HL-60 (cell line): ENCODE measurements at regions not wholly inside any gene's neighbourhood (a gene's known extent, or its start where the extent isn't known, plus 50 kb on each side); places are given as distances from the start of the nearest gene placed in this dataset.

Experiments used
- DNase-seq, 2 experiments: peaks; one replicate each; pipeline ENCODE4 v3.0.0-alpha.2; 2010 to 2020; ENCODE audit warnings: low read depth in 1 of 2, low spot score in 1 of 2
- H3K27ac ChIP-seq: fragments of 250-450 bp; sonication (Bioruptor Pico); replicated peaks from 2 replicates; pipeline ENCODE4 v1.5.1; 2020; ENCODE audit warnings: mild to moderate bottlenecking, moderate library complexity
- H3K27me3 ChIP-seq: fragments of 250-450 bp; sonication (Bioruptor Pico); 2 replicates; pipeline ENCODE4 v1.5.1; 2021; ENCODE audit warnings: mild to moderate bottlenecking, moderate library complexity; ENCODE audit not compliant: insufficient read depth, poor library complexity, severe bottlenecking
- H3K4me3 ChIP-seq: replicated peaks from 2 replicates; pipeline ENCODE4 v1.5.1; 2011; ENCODE audit warnings: mild to moderate bottlenecking, control low read depth, low read length; ENCODE audit not compliant: insufficient read depth
- GABPA ChIP-seq: IDR thresholded peaks from 2 replicates; pipeline ENCODE4 v1.6.1; 2012; ENCODE audit warnings: low read depth
- POLR2AphosphoS5 ChIP-seq: IDR thresholded peaks from 2 replicates; pipeline ENCODE4 v1.6.1; 2012; ENCODE audit warnings: low read depth
- SPI1 ChIP-seq: IDR thresholded peaks from 2 replicates; pipeline ENCODE4 v1.6.1; 2012; ENCODE audit warnings: low read depth, mild to moderate bottlenecking, borderline replicate concordance
- TF ChIP-seq, protein P1 (sequence below): IDR thresholded peaks from 2 replicates; pipeline ENCODE4 v1.6.1; 2012; ENCODE audit warnings: low read depth; ENCODE audit not compliant: insufficient replicate concordance
- TF ChIP-seq, protein P2 (sequence below): IDR thresholded peaks from one replicate; pipeline ENCODE4 v1.5.1; 2011; ENCODE audit warnings: low read length, control low read depth, inconsistent platforms; ENCODE audit not compliant: insufficient read depth

DNA sequence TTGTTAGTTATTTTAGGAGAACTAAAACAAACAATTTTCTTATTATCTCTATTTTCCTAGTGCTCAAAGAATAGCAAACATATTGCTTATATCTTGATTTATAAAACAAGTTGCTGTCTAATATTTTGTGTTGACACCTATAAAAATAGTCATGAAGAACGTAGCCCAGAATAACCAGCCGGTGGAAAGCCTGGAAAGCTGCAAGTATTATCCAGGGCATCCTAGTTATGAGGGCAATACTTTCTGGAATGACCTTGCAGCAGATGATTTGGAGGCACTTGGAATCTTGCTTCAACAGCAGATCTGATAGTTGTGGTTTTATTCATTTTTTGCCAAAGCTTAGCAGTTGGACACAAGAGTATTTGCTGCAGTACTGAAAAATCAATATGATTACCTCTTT is 948.7 kb downstream of the LRFN5 start:
- Histone ChIP-seq H3K27ac (no peak overlapping the region), H3K4me3 (no peak overlapping the region), H3K27me3 (no peaks in the 10 kb centered on the region)
- no peak for DNase-seq
- TF ChIP-seq POLR2AphosphoS5: no peak
- TF ChIP-seq SPI1: no peak
- TF ChIP-seq, protein P1, sequence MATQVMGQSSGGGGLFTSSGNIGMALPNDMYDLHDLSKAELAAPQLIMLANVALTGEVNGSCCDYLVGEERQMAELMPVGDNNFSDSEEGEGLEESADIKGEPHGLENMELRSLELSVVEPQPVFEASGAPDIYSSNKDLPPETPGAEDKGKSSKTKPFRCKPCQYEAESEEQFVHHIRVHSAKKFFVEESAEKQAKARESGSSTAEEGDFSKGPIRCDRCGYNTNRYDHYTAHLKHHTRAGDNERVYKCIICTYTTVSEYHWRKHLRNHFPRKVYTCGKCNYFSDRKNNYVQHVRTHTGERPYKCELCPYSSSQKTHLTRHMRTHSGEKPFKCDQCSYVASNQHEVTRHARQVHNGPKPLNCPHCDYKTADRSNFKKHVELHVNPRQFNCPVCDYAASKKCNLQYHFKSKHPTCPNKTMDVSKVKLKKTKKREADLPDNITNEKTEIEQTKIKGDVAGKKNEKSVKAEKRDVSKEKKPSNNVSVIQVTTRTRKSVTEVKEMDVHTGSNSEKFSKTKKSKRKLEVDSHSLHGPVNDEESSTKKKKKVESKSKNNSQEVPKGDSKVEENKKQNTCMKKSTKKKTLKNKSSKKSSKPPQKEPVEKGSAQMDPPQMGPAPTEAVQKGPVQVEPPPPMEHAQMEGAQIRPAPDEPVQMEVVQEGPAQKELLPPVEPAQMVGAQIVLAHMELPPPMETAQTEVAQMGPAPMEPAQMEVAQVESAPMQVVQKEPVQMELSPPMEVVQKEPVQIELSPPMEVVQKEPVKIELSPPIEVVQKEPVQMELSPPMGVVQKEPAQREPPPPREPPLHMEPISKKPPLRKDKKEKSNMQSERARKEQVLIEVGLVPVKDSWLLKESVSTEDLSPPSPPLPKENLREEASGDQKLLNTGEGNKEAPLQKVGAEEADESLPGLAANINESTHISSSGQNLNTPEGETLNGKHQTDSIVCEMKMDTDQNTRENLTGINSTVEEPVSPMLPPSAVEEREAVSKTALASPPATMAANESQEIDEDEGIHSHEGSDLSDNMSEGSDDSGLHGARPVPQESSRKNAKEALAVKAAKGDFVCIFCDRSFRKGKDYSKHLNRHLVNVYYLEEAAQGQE: no peak
- TF ChIP-seq, protein P2, sequence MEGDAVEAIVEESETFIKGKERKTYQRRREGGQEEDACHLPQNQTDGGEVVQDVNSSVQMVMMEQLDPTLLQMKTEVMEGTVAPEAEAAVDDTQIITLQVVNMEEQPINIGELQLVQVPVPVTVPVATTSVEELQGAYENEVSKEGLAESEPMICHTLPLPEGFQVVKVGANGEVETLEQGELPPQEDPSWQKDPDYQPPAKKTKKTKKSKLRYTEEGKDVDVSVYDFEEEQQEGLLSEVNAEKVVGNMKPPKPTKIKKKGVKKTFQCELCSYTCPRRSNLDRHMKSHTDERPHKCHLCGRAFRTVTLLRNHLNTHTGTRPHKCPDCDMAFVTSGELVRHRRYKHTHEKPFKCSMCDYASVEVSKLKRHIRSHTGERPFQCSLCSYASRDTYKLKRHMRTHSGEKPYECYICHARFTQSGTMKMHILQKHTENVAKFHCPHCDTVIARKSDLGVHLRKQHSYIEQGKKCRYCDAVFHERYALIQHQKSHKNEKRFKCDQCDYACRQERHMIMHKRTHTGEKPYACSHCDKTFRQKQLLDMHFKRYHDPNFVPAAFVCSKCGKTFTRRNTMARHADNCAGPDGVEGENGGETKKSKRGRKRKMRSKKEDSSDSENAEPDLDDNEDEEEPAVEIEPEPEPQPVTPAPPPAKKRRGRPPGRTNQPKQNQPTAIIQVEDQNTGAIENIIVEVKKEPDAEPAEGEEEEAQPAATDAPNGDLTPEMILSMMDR: no peak
- no peak for TF ChIP-seq GABPA

DNA sequence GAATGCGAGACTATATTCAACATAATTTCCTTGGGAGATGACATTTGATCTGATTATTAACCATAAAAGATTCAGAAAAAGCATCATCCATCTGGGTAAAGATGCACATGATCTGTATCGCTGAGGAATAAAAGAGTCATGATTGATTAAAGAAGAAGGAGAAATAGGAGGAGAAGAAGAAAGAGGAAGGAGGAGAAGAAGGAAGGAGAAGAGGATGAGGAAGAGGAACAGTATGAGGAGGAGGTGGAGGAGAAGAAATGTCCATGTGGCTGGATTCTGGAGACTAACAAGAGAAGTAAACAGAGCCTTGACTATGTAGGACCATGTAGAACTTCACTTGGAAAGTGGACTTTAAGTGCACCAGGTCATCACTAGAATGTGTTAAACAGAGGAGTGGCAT is 947.4 kb downstream of the LRFN5 start:
- no peaks in the 10 kb centered on the region for H3K27me3 ChIP-seq
- TF ChIP-seq GABPA: no peak
- TF ChIP-seq POLR2AphosphoS5: no peak
- TF ChIP-seq, protein P1: no peak
- no peak for TF ChIP-seq SPI1
- TF ChIP-seq, protein P2: no peak

DNA sequence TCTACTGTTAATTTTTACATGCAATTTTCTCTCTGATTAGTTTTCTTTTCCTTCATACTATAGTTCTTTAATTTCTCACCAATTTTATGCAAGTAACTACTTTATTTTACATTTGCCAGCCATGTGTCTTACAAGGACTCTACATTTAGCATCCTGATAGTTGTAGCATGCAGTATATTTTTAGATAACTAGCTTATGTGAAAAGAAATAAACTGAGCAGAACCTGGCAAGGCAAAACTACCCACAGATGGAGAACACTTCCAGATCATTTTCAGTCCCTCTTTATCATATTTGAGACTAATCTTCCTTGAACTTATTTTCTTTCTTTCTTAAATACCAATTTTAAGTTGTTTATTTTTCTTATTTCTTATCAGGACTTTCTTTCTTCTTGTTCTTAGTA is 943.6 kb downstream of the LRFN5 start:
- Histone ChIP-seq H3K4me3 (no peak overlapping the region), H3K27ac (no peak overlapping the region), H3K27me3 (no peaks in the 10 kb centered on the region)
- no peak for DNase-seq
- TF ChIP-seq SPI1 (no peak), POLR2AphosphoS5 (no peak), GABPA (no peak)
- TF ChIP-seq, protein P2: no peak
- TF ChIP-seq, protein P1: no peak

More for the DNA sequence above, 947.4 kb downstream of the LRFN5 start:
- H3K27ac ChIP-seq: no peak overlapping the region
- H3K4me3 ChIP-seq: no peak overlapping the region
- no peak for DNase-seq
